ENCODE measurements at regions not wholly inside any gene's neighbourhood (a gene's known extent, or its start where the extent isn't known, plus 50 kb on each side); places are given as distances from the start of the nearest gene placed in this dataset.

DNA sequence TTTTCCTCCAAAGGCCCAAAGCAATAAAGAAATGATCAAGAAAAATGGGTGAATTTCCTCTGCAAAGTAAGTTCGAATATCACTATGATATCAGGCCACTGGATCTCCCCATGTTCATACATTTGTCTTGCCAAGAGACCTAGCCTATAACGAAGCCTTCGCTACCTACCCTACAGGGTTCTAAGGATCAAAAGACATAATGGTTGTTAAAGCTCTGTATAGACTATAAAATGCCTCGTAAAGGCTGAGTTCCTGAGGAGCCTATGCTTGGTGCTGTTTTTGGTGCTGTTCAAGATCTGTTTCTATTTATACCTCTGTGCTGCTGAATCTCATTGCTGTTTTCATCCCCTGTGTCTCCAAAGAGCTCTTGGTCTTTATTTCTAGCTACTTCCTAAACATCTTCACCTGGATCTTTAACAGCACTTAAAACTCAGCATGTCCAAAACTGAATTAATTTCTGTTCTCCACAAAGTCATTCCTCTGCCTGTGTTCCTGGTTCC, 254.4 kb upstream of the CHAC2 start:
- TF ChIP-seq, protein P1, sequence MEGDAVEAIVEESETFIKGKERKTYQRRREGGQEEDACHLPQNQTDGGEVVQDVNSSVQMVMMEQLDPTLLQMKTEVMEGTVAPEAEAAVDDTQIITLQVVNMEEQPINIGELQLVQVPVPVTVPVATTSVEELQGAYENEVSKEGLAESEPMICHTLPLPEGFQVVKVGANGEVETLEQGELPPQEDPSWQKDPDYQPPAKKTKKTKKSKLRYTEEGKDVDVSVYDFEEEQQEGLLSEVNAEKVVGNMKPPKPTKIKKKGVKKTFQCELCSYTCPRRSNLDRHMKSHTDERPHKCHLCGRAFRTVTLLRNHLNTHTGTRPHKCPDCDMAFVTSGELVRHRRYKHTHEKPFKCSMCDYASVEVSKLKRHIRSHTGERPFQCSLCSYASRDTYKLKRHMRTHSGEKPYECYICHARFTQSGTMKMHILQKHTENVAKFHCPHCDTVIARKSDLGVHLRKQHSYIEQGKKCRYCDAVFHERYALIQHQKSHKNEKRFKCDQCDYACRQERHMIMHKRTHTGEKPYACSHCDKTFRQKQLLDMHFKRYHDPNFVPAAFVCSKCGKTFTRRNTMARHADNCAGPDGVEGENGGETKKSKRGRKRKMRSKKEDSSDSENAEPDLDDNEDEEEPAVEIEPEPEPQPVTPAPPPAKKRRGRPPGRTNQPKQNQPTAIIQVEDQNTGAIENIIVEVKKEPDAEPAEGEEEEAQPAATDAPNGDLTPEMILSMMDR (IDR thresholded peaks at IDR 0.05) = no peak
- no peak for TF ChIP-seq POLR2A (IDR thresholded peaks at IDR 0.05)
- no peak for ATAC-seq

DNA sequence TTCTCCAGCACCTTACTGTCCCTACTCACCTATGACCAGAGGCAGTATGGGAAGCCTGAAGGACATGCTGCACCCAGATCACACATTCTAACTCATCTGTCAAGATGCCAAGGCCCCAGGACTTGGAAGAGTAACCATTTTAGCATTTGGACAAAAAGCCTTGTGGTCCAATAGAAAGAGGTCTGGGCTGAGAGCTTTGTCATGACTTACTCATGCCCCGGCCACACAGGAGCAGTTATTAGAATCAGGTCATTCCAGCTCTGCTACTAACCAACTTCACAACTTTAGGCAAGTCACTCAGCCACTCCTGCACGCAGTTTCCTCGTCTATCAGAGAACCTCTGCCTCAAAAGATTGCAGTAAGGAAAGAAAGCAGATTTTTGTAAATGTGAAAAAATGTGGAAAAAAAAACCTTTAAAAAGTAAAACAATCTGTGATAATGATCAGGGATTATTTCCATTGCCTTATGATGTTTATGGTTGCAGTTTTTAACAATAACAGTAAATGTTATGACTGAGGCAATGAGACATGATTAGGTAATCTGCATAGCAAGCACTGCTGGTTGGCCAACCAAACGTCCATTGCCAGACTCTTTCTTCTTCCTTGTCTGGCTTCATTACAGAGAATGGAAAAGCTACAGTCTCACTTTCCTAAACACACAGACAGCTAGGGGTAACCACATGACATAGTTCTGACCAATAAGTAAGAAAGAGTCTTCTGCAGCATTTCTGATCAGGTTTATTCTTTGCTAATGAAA, 255.4 kb upstream of the CHAC2 start:
- H3K27ac ChIP-seq = no peak overlapping the region
- 64% methylated on average over 4 of the region's 4 CpGs for WGBS (ENCODE audit: insufficient coverage, low coverage, low lambda C conversion rate, missing lambda C conversion rate)
- DNase-seq (no peak), ATAC-seq (no peak)
- H3K9me3 ChIP-seq = no peaks in the 10 kb centered on the region
- TF ChIP-seq, protein P1 (IDR thresholded peaks at IDR 0.05) = no peak
- no peak for TF ChIP-seq POLR2A (IDR thresholded peaks at IDR 0.05)
- intact Hi-C loops (cut with DNase I) = no loop called here
- H3K4me1 ChIP-seq = no peaks in the 10 kb centered on the region
- no peak overlapping the region for H3K4me3 ChIP-seq
- no peaks in the 10 kb centered on the region for H3K27me3 ChIP-seq
- no peaks in the 10 kb centered on the region for H3K36me3 ChIP-seq

More for the DNA sequence above, 254.4 kb upstream of the CHAC2 start:
- no peaks in the 10 kb centered on the region for H3K4me1 ChIP-seq
- H3K27me3 ChIP-seq = no peaks in the 10 kb centered on the region
- no peaks in the 10 kb centered on the region for H3K36me3 ChIP-seq
- 74% methylated on average over 4 of the region's 4 CpGs for WGBS (ENCODE audit: insufficient coverage, low coverage, low lambda C conversion rate, missing lambda C conversion rate)
- DNase-seq = no peak
- no peak overlapping the region for H3K27ac ChIP-seq
- intact Hi-C loops (cut with DNase I) = no loop called here
- H3K9me3 ChIP-seq = no peaks in the 10 kb centered on the region
- H3K4me3 ChIP-seq = no peak overlapping the region

DNA sequence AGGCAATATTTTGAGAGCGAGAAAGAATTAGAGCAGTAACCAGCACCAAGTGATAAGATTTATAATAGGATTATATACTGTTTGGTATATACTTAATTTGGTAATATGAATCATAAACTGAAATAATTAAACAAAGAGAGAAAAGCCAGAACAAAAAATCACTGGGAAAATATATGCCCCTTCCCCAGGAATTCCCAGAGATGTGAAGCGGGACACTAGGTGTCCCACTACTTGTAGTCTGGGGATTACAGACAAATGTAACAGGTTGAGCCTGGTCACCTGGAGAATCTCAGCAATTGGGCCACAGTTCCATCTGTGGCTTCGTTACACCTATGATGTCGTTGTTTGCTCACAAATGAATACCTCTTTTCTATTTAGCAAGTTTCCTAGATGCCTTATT, 256.1 kb upstream of the CHAC2 start:
- TF ChIP-seq, protein P1 (IDR thresholded peaks at IDR 0.05) = no peak
- TF ChIP-seq POLR2A (IDR thresholded peaks at IDR 0.05) = no peak
- ATAC-seq (no peak), DNase-seq (no peak)
- Histone ChIP-seq H3K27ac (no peak overlapping the region), H3K27me3 (no peaks in the 10 kb centered on the region), H3K9me3 (no peaks in the 10 kb centered on the region), H3K4me3 (no peak overlapping the region), H3K4me1 (no peaks in the 10 kb centered on the region), H3K36me3 (no peaks in the 10 kb centered on the region)
- intact Hi-C loops (cut with DNase I) = no loop called here
- WGBS (ENCODE audit: insufficient coverage, low coverage, low lambda C conversion rate, missing lambda C conversion rate) = 100% methylated on average over 1 of the region's 4 CpGs

DNA sequence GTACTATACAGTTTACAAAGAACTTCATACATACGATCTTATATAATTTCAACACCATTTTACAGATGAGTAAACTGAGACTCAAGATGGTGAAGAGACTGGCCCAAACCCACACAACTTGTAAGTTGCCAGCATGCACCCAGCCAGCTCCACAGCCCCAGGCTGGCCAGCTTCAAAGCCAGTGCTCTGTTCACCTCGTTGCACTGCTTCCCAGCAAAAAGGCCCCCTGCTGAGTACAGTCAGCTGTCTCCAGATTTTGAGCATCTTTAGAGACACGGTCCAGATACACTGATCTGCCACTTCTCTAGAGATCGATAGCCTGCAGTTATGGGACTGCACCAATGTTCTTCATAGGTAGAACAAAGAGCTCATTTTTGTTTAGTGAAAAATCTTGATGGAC, 257.2 kb upstream of the CHAC2 start:
- H3K4me1 ChIP-seq = no peaks in the 10 kb centered on the region
- WGBS (ENCODE audit: insufficient coverage, low coverage, low lambda C conversion rate, missing lambda C conversion rate) = 47% methylated on average over 4 of the region's 4 CpGs
- no peaks in the 10 kb centered on the region for H3K9me3 ChIP-seq
- no peak overlapping the region for H3K4me3 ChIP-seq
- intact Hi-C loops (cut with DNase I) = no loop called here
- ATAC-seq (no peak), DNase-seq (no peak)
- no peak overlapping the region for H3K27ac ChIP-seq
- H3K36me3 ChIP-seq = no peaks in the 10 kb centered on the region
- TF ChIP-seq, protein P1 (IDR thresholded peaks at IDR 0.05) = no peak
- TF ChIP-seq POLR2A (IDR thresholded peaks at IDR 0.05) = no peak
- no peaks in the 10 kb centered on the region for H3K27me3 ChIP-seq

All from right lobe of liver (tissue), 6 donors.